HepG2 (cell line): ENCODE measurements at regions not wholly inside any gene's neighbourhood (a gene's known extent, or its start where the extent isn't known, plus 50 kb on each side); places are given as distances from the start of the nearest gene placed in this dataset.

Source experiments
- AFF4 ChIP-seq: sonication (generic); formaldehyde crosslinking; IDR thresholded peaks from 2 replicates; pipeline ENCODE4 v1.4.0; 2020; ENCODE audit warnings: missing genetic modification reagents
- E2F2 ChIP-seq: sonication (generic); formaldehyde crosslinking; IDR thresholded peaks from 2 replicates; pipeline ENCODE4 v1.4.0; 2020; ENCODE audit warnings: missing genetic modification reagents, borderline replicate concordance
- ETV5 ChIP-seq: IDR thresholded peaks from 2 replicates; pipeline ENCODE4 v1.6.1; 2018; ENCODE audit warnings: missing biosample characterization, missing genetic modification reagents, inconsistent platforms, borderline replicate concordance
- FOXO1 ChIP-seq: sonication (generic); formaldehyde crosslinking; IDR thresholded peaks from 2 replicates; pipeline ENCODE4 v1.4.0; 2020; ENCODE audit warnings: missing genetic modification reagents
- TCF7 ChIP-seq: sonication (generic); IDR thresholded peaks from 2 replicates; pipeline ENCODE4 v1.6.1; 2016; ENCODE audit warnings: antibody characterized with exemption, low read depth
- TFE3 ChIP-seq: IDR thresholded peaks from 2 replicates; pipeline ENCODE4 v1.6.1; 2016
- YY1 ChIP-seq: IDR thresholded peaks from 2 replicates; pipeline ENCODE4 v1.6.1; 2011; ENCODE audit warnings: low read length, low read depth, moderate library complexity, mild to moderate bottlenecking; ENCODE audit not compliant: insufficient read depth, insufficient replicate concordance
- ZNF362 ChIP-seq: sonication (generic); formaldehyde crosslinking; IDR thresholded peaks from 2 replicates; pipeline ENCODE4 v1.4.0; 2020; ENCODE audit warnings: missing genetic modification reagents, mild to moderate bottlenecking, borderline replicate concordance
- ZNF816 ChIP-seq: sonication (generic); formaldehyde crosslinking; IDR thresholded peaks from 2 replicates; pipeline ENCODE4 v1.8.0; 2022; ENCODE audit warnings: missing genetic modification reagents, mild to moderate bottlenecking, borderline replicate concordance

- no peak for TF ChIP-seq E2F2
- TF ChIP-seq AFF4 (CRISPR knock-in tag), result no peak
- no peak for TF ChIP-seq ZNF816 (CRISPR knock-in tag)
- TF ChIP-seq ZNF362, result no peak
- TF ChIP-seq TFE3 (CRISPR knock-in tag), result no peak
- no peak for TF ChIP-seq ETV5 (CRISPR knock-in tag)
- TF ChIP-seq YY1, result no peak
- TF ChIP-seq FOXO1 (CRISPR knock-in tag), result no peak
- TF ChIP-seq TCF7, result no peak
Measured at GRCh38 chr5:77876862-77877502, 100.8 kb upstream of the TBCA start.
